ENCODE measurements at regions not wholly inside any gene's neighbourhood (a gene's known extent, or its start where the extent isn't known, plus 50 kb on each side); places are given as distances from the start of the nearest gene placed in this dataset.

DNA sequence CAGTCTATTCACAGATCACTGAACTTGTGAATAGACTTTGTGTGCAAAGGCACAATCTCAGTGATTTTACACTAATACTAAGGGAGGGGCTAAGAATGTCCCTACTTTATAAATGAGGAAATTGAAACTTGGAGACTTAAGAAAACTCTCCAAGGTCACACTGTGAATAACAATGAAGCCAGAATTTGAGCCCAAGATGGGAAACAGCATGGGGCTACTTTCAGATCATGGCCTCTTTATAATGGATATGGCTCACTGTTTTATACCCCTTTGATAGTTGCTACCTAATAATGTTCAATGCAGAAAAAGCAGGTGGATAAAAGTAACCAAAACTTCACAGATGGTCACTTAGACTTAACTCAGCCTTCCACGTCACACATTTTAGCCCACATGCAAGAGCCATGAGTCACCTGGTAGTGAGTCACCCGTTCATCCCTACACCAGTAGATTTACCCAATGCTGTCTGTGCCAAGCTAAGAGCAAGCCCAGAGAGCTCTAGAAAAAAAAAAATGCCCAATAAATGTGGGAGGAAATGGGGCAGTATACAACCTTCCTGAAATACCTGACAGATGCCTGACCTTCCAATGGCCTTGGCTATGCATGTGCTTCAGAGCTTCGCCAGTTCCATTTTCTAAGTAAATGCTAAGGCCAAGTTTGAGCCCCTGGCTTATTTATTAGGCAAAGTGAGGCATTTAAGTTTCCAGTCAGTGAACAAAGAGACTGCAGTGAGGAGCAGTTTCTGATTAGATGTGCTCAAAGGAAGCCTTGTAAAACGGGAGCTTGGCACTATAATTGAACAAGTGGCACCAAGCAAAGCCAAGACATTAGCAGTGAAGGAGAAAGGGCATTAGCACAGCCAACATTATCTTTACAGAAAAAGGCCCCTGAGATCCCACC lies 219.7 kb downstream of the TMEM114 start:
- TF ChIP-seq, protein P1, sequence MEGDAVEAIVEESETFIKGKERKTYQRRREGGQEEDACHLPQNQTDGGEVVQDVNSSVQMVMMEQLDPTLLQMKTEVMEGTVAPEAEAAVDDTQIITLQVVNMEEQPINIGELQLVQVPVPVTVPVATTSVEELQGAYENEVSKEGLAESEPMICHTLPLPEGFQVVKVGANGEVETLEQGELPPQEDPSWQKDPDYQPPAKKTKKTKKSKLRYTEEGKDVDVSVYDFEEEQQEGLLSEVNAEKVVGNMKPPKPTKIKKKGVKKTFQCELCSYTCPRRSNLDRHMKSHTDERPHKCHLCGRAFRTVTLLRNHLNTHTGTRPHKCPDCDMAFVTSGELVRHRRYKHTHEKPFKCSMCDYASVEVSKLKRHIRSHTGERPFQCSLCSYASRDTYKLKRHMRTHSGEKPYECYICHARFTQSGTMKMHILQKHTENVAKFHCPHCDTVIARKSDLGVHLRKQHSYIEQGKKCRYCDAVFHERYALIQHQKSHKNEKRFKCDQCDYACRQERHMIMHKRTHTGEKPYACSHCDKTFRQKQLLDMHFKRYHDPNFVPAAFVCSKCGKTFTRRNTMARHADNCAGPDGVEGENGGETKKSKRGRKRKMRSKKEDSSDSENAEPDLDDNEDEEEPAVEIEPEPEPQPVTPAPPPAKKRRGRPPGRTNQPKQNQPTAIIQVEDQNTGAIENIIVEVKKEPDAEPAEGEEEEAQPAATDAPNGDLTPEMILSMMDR (conservative IDR thresholded peaks at IDR 0.05) = no peak
- no peak for TF ChIP-seq ZFX (IDR thresholded peaks at IDR 0.05)

Data from C4-2B (cell line).